Left lung (tissue), 4 donors: ENCODE measurements at regions not wholly inside any gene's neighbourhood (a gene's known extent, or its start where the extent isn't known, plus 50 kb on each side); places are given as distances from the start of the nearest gene placed in this dataset.

Experiments used
- ATAC-seq: fragments of 200-7000 bp; cut with Tn5 transposase; one replicate; pipeline ENCODE4 v1.9.1; 2020; ENCODE audit warnings: moderate library complexity
- DNase-seq, 4 donors: peaks; one replicate each; pipeline ENCODE4 v3.0.0-alpha.2; 2013 to 2020
- H3K27ac ChIP-seq, 2 donors: fragments of 200-600 bp; sonication (generic) in 1 of 2; one replicate each; pipeline versions ENCODE4 v1.5.0 to v1.8.0; 2020 to 2021
- H3K27me3 ChIP-seq, 2 donors: fragments of 200-600 bp; sonication (generic) in 1 of 2; one replicate each; pipeline versions ENCODE4 v1.5.0 to v1.8.0; 2020 to 2021
- H3K36me3 ChIP-seq, 2 donors: fragments of 200-600 bp; sonication (generic) in 1 of 2; one replicate each; pipeline versions ENCODE4 v1.5.0 to v1.8.0; 2020 to 2021
- H3K4me1 ChIP-seq, 2 donors: fragments of 200-600 bp; one replicate each; pipeline ENCODE4 v1.8.0; 2021
- H3K4me3 ChIP-seq, 2 donors: fragments of 200-600 bp; sonication (generic) in 1 of 2; one replicate each; pipeline versions ENCODE4 v1.5.0 to v1.8.0; 2020 to 2021; ENCODE audit warnings: mild to moderate bottlenecking in 1 of 2
- H3K9me3 ChIP-seq, 2 donors: fragments of 200-600 bp; sonication (generic) in 1 of 2; one replicate each; pipeline versions ENCODE4 v1.5.0 to v1.8.0; 2020 to 2021
- intact Hi-C, 2 donors: fragments of 100-400 bp; cut with DNase I; formaldehyde crosslinking; loops; one replicate each; pipeline versions ENCODE4 v1.11.2 to v1.14.2; 2022
- TF ChIP-seq, protein P1 (sequence below), 2 donors: fragments of 200-600 bp; sonication (generic) in 1 of 2; IDR thresholded peaks; one replicate each; pipeline versions ENCODE4 v1.5.0 to v1.8.0; 2021; ENCODE audit warnings: antibody characterized with exemption in 2 of 2
- donor health status: DM: no; HTN: yes; CAD: no.
- donor health status: DM: no; HTN: no; CAD: no.

DNA sequence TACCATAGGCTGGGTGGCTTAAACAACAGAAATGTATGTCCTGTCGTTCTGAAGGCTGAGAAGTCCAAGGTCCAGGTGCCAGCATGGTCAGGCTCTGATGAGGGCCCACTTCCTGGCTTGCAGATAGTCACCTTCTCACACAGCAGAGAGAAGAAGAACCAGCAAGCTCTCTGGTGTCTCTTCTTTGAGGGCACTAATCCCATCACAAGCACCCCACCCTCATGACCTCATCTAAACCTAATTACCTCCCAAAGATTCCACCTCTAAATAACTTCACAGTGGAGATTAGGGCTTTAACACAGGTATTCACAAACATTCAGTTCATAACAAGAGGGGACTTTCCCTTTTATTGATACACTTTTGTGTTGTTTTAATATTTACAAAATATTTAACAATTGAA lies 61.1 kb downstream of the RIN2 start:
- TF ChIP-seq, protein P1, sequence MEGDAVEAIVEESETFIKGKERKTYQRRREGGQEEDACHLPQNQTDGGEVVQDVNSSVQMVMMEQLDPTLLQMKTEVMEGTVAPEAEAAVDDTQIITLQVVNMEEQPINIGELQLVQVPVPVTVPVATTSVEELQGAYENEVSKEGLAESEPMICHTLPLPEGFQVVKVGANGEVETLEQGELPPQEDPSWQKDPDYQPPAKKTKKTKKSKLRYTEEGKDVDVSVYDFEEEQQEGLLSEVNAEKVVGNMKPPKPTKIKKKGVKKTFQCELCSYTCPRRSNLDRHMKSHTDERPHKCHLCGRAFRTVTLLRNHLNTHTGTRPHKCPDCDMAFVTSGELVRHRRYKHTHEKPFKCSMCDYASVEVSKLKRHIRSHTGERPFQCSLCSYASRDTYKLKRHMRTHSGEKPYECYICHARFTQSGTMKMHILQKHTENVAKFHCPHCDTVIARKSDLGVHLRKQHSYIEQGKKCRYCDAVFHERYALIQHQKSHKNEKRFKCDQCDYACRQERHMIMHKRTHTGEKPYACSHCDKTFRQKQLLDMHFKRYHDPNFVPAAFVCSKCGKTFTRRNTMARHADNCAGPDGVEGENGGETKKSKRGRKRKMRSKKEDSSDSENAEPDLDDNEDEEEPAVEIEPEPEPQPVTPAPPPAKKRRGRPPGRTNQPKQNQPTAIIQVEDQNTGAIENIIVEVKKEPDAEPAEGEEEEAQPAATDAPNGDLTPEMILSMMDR (IDR thresholded peaks at IDR 0.05): no peak
- Histone ChIP-seq H3K27me3 (no peaks in the 10 kb centered on the region), H3K36me3 (no peaks in the 10 kb centered on the region), H3K9me3 (peaks cover 0 to 2% of the 10 kb centered on the region in 2 donors), H3K4me3 (no peak overlapping the region), H3K27ac (no peak overlapping the region), H3K4me1 (peaks cover 14 to 35% of the 10 kb centered on the region in 2 donors)
- intact Hi-C loops: no loop called here
- DNase-seq: no peak
- no peak for ATAC-seq

DNA sequence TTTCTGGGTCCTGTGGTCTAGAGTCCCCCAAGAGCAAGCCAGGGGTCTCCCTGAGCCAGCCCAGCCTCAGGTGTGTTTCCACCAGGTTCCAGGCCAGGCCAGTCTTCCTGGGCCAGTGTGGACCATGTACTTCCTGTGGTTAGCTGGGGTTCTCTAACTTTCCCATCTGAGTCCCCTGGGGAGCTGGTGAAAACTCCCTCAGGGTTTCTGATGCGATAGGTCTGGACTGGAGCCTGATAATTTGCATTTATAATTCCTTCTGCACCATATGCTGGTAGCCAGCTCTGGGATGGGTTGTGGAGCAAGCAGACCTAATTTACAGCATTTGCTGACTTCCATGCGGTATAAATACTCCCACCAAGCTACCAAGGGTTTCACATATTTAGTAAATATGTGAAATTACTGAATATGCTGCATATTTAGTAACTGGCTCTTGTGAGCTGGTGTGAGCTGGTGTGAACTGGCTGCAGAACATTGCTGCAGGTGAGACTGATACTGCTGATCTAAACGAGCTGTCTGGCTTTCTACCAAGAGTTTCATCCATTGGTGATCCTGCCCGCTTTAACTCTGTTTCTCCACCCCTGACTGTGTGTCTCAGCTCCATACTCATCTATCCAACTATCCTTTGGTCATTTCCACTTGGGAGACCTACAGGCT lies 62.6 kb downstream of the RIN2 start:
- no peak for DNase-seq
- Histone ChIP-seq H3K27me3 (no peaks in the 10 kb centered on the region), H3K9me3 (peaks cover 0 to 2% of the 10 kb centered on the region in 2 donors), H3K27ac (peak overlapping the region in 1 of 2 donors; percentile 1), H3K36me3 (no peaks in the 10 kb centered on the region), H3K4me3 (no peak overlapping the region), H3K4me1 (peaks cover 5 to 25% of the 10 kb centered on the region in 2 donors)
- no peak for ATAC-seq
- intact Hi-C loops: no loop called here
- TF ChIP-seq, protein P1 (IDR thresholded peaks at IDR 0.05): no peak

DNA sequence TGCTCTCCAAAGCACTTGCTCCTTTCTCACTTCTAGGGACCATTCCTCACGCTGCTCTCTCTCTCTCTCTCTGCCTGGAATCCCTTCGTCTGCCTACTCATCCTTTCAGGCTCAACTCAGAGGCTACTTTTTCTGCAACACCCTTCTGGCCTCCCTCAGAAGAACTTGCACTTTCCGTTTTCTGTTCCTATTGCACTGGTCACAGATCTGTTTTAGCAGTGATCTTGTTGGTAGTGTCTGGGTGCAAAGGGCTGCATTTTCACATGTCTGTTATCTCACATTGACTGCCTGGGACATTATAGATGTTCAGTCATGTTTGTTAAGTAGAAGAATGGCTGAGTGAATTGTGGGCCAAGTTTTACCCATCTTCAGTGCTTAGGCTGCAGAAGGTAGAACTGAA lies 63.5 kb downstream of the RIN2 start:
- Histone ChIP-seq H3K9me3 (peaks cover 0 to 2% of the 10 kb centered on the region in 2 donors), H3K27me3 (no peaks in the 10 kb centered on the region), H3K4me1 (peaks cover 0 to 16% of the 10 kb centered on the region in 2 donors), H3K36me3 (no peaks in the 10 kb centered on the region), H3K4me3 (no peak overlapping the region), H3K27ac (no peak overlapping the region)
- DNase-seq: no peak
- TF ChIP-seq, protein P1 (IDR thresholded peaks at IDR 0.05): no peak
- intact Hi-C loops: no loop called here
- no peak for ATAC-seq

DNA sequence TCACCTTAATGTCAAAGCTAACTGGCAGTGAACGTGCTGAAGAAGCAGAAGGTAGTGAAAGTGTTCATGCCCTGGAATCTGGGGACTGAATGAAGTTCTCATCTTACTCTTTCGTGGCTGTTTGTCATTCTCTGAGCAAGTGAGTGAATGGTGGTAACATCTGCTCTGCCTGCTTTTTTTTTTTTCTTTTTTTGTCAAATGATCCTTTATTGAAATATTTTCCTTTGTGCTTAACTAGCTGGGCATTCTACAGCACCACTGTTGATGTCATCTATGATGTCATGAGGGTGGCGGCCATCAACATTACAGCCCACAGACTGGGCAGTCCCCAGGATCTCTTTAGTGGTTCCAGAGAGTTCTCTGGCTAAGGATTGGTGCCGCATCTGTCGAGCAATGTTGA lies 65.2 kb downstream of the RIN2 start:
- TF ChIP-seq, protein P1 (IDR thresholded peaks at IDR 0.05): no peak
- intact Hi-C loops: no loop called here
- no peaks in the 10 kb centered on the region for H3K27me3 ChIP-seq
- peaks cover 0 to 2% of the 10 kb centered on the region in 2 donors for H3K9me3 ChIP-seq
- H3K4me1 ChIP-seq: peaks cover 0 to 24% of the 10 kb centered on the region in 2 donors
- H3K36me3 ChIP-seq: no peaks in the 10 kb centered on the region
- no peak for ATAC-seq
- no peak for DNase-seq
- H3K4me3 ChIP-seq: no peak overlapping the region
- H3K27ac ChIP-seq: no peak overlapping the region

DNA sequence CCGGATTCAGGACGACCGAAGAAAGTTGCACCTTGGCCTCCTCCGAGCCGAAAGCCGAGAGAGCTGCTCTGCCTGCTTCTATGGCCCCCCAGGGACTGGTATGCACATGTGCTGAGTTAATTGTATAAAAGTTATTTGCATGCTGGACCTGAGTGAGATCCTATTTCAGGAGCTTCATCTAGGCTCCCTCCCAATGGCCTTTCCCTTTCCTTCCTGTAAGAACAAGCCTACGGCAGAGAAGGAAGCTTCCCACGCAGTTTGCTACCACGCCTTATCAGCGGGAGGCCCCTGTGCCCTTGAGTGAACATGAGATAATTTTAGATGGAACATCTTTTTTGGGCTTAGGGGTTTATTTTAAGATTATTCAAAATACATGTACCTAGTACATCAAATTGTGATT lies 65.9 kb downstream of the RIN2 start:
- Histone ChIP-seq H3K27ac (no peak overlapping the region), H3K4me1 (peaks cover 0 to 31% of the 10 kb centered on the region in 2 donors), H3K36me3 (no peaks in the 10 kb centered on the region), H3K4me3 (no peak overlapping the region), H3K27me3 (no peaks in the 10 kb centered on the region), H3K9me3 (peaks cover 0 to 2% of the 10 kb centered on the region in 2 donors)
- intact Hi-C loops: no loop called here
- DNase-seq (no peak), ATAC-seq (no peak)
- TF ChIP-seq, protein P1 (IDR thresholded peaks at IDR 0.05): no peak
